Nucleus accumbens (tissue), 56 donors: ENCODE measurements at regions not wholly inside any gene's neighbourhood (a gene's known extent, or its start where the extent isn't known, plus 50 kb on each side); places are given as distances from the start of the nearest gene placed in this dataset.

Source experiments
- DNase-seq, 56 donors: peaks; one replicate each; lab custom pipeline; 2025; lab: John Stamatoyannopoulos, UW

- DNase-seq: no peak
Observed at GRCh38 chr10:107647462-107647861, 483.0 kb upstream of the SORCS1 start.

DNA sequence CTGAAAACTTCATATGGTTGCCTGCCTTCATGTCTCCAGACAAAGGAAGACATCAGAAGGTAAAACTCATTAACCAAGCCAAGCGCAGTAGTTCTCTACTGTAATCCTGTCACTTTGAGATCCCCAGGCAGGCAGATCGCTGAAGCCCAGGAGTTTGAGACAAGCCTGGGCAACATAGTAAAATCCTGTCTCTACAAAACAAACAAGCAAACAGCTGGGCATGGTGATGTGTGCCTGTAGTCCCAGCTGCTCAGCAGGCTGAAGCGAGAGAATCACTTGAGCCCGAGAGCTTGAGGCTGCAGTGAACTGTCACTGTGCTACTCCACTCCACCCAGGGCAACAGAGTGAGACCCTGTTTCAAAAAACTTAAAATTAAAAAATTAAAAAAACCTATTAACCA lies 467.4 kb upstream of the SORCS1 start:
- DNase-seq: no peak

- no peak for DNase-seq
Observed at GRCh38 chr10:107626862-107627261, 462.4 kb upstream of the SORCS1 start.

- DNase-seq: no peak
Observed at GRCh38 chr10:107623292-107623691, 458.8 kb upstream of the SORCS1 start.

DNA sequence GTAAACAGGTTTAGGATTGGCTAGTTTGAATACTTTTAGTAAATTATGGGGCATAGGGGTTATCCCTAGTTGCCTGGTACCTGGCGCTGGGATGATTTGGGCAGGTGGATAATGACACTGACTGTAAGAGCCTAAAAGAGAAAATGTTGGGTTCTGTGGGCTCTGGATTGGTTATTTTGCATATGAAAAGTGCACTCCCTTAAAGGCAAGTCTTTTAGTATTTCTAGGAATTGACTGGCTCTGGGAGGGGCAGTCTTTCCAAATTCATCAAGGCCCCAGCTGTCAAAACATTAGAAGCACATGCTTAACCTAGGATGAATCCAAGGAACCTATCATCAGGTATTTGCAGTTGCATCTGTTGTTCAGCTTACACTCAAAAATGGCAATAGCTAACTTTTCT lies 454.6 kb upstream of the SORCS1 start:
- no peak for DNase-seq

DNA sequence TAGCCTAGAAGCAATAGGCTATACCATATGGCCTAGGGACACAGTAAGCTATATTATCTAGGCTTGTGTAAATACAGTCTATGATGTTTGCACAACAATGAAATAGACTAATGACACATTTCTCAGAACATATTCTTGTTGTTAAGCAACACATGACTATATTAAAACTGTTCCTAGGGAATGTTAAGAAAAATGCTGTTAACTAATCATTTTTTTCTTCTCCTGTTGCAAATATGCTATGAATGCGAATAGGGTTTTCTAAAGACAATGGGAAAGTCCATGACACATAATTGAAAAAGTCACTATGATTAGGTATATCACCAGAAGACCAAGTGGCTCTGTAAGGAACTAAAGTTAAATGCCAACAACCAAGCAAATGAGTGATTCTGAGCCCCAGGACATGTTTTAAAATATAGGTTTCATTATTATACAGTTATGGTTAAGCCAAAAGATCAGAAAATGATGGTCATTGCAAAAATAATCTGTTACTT lies 454.0 kb upstream of the SORCS1 start:
- DNase-seq: no peak

DNA sequence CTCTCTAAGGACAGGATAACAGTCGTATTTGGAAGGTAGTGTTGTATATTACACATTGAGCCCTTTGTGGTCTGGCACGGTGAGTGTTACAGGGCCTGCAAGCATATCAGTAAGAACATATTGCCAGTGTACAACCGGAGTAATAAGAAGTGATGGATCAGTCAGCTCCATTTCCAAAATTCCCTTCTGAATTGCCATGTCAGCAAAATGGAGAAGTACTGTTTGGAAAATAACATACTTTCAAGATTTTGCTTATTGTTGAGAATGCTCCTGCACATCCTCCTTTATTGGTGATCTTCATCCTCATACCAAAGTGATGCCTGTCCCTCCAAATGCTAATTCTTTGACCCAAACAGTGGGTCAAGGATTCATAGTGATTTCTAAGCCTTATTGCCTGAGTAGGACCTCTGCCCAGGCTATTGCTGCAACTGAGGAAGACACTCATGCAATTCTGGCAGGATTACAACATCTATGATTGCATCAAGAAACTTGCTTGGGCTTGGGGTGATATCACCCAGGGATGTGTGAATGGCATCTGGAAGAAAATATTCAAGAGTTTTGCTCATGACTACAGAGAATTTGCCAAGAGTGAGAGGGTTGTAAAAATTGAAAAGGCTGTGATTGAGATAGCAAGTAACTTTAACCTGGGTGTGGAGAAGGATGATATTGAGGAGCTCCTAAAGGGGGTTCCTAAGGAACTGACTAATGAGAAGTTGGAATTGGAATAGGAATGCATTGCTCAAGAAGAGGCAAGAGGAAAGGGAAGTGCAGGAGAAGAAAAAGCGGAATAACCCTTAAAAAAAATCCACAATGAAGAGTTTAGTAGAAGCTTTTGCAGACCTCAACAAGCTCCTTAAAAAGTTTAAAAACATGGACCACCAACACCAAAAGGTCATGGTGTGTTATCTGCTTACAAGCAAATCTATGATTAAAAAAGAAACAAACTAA lies 452.2 kb upstream of the SORCS1 start:
- no peak for DNase-seq

DNA sequence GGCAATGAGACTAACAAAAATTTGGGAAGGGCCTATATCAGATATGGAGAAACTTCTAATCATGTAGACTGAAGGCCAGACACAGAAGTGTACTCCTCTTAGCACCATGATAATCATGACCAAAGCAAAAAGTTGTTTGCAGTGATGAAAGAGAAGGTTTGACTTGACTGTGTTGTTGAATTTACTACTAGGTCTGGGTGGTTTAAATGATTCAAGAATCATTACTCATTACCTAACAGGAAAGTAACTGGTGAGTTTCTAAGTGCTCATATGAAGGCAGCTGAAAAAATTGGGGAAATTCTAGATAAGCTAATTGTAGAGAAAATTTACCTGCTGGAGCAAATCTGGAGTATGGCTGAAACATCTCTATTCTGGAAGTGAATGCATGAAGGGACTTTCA lies 451.5 kb upstream of the SORCS1 start:
- no peak for DNase-seq

- no peak for DNase-seq
Observed at GRCh38 chr10:107614939-107615685, 450.6 kb upstream of the SORCS1 start.

DNA sequence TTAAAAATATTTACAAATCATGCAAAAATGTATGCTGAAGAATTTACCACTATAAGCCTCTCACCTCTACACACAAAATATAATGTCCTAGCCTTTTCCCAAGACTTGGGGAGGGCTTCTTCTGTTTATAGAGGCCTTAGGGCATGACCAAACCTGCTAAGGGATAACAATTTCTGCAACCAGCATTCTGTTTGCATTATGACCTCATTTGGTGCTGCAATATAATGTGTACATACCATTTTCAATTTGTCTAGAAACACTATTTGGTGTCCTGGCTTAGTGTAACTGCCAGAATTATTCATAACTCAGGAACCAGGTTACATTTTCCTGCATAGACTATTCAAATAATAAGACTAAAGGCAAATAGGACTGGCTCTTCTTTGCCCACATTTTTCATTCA lies 446.6 kb upstream of the SORCS1 start:
- DNase-seq: no peak

- DNase-seq: no peak
Observed at GRCh38 chr10:107589081-107589480, 424.6 kb upstream of the SORCS1 start.

DNA sequence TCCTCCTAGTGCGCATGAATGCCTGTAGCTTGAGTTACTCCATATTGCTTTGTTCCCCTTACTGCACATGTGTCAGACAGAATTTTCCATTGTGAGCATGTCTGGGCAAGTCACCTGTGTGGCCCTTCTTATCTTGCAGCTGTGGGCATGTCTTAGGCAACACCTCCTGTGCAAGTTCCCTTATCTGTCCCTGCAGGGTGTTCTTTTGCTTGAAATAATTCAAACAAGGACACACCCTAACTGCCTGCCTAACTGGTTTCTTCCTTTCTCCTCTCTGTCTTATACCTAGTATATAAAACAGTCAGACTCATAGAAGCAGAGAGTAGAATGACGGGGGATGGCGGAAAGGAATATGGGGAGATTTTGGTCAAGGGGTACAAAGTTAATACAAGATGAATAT lies 421.1 kb upstream of the SORCS1 start:
- no peak for DNase-seq

GRCh38 chr10:107583974-107584373 lies 419.5 kb upstream of the SORCS1 start:
- no peak for DNase-seq

DNA sequence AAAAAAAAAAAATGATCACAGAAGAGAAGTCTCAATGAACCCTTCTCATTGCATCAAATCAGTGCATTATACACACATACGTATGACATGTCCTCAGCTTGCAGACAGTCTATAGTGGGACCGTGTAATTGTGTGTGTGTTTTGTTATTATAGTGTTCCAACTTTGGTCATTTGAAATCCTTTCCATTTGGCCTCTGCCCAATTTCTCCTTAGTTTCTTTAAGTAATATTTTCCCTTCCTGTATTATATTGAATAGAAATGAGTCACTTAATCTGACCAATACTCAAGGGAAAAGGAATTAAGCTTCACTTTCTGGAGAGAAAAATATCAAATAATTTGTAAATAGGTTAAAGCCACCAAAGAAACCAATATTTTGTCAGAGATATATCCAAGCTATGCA lies 415.5 kb upstream of the SORCS1 start:
- no peak for DNase-seq

DNA sequence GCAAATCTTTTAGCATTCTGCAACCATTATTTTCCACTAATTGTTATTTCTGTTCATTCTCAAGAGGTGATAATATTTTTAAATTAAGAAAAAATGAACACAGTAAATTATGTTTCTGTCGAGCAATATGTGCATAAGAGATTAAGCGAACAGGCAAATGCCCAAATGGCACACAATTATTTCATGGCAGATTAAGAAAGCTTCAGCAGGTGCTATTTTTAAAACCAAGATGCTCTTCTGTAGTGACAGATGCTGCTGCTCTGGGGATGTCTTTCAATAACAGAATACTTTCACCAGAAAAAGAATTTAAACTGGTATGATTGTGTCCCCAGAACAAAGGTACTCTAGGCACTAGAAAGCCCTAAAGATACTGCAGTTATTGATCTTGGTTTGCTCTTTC lies 412.7 kb upstream of the SORCS1 start:
- no peak for DNase-seq

- no peak for DNase-seq
Observed at GRCh38 chr10:107576746-107577145, 412.2 kb upstream of the SORCS1 start.

DNA sequence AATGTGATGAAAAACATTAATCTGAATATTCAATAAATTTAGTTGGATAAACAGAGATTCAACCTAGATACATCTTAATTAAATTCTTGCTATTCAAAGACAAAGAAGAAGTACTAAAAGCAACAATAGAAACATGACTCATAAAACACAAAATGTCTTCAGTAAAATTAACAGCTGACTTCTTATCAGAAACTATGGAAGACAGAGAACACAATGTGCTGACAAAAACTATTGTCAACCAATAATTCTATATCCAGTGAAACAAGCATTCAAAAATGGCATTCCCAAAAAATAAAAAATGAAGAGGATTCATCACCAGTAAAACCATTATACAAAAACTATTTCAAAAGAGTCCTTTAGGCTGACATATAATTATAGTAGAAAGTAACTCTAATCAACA lies 400.5 kb upstream of the SORCS1 start:
- DNase-seq: no peak

GRCh38 chr10:107561136-107561650 lies 396.7 kb upstream of the SORCS1 start:
- DNase-seq: no peak

GRCh38 chr10:107557916-107558315 lies 393.4 kb upstream of the SORCS1 start:
- DNase-seq: no peak

DNA sequence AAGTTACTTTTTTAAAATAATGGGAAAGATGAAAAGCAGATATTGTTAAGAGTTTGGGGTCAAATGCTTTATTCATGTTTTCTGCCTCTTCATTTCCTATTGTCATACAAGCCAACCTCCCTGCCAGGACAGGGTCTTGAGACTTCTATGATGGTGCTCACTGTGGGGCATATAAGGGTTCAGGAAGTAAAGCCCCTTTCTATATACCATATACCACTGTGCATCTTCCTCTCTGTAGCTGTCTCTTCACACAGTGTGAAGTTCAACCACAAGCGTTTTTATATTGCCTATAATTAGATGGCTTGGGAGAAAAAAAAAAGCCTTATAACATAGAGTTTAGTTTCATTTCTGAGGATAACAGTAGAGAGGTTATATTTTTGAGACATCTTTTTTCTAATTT lies 389.8 kb upstream of the SORCS1 start:
- no peak for DNase-seq

DNA sequence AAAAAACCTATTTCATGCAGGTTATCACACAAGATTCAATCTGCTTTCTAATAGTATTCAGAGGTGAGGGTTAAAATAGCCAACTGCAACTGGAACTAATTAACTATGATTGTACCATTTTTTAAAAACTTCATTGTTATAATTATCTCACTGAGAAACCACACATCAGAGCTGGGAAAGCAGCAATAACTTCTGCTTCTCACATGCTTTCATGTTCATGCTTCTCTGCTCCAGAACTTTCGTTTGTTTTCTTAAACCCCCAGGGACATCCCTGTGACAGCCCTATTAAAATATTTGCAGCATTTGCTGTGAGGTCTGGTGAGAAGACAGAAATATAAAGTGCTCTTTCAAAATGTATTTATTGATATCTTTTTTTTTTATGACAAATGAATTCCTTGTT lies 389.0 kb upstream of the SORCS1 start:
- no peak for DNase-seq
